ENCODE measurements at regions not wholly inside any gene's neighbourhood (a gene's known extent, or its start where the extent isn't known, plus 50 kb on each side); places are given as distances from the start of the nearest gene placed in this dataset.

DNA sequence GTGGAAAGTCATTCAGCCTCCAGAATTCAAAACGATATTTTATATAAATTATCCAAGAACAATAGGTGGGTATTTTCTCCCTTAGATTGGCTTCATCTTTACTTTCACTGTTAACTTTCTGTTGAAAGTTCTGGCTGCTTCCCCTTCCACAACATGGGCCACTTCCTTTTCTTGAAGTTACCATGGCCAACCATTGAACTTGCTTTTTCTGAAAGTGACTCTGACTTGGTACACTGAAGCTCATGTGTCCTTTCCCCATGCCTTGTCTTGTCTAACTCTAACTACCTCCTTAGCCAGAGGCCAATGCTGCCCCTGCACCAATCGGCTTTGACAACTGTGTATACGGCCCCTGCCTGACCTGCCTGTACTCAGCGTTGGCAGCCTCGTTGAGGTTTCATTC lies 225.2 kb downstream of the FAT3 start:
- TF ChIP-seq EZH2 (IDR thresholded peaks at IDR 0.05; ENCODE audit: low read length, missing control alignments): no peak
- TF ChIP-seq, protein P1, sequence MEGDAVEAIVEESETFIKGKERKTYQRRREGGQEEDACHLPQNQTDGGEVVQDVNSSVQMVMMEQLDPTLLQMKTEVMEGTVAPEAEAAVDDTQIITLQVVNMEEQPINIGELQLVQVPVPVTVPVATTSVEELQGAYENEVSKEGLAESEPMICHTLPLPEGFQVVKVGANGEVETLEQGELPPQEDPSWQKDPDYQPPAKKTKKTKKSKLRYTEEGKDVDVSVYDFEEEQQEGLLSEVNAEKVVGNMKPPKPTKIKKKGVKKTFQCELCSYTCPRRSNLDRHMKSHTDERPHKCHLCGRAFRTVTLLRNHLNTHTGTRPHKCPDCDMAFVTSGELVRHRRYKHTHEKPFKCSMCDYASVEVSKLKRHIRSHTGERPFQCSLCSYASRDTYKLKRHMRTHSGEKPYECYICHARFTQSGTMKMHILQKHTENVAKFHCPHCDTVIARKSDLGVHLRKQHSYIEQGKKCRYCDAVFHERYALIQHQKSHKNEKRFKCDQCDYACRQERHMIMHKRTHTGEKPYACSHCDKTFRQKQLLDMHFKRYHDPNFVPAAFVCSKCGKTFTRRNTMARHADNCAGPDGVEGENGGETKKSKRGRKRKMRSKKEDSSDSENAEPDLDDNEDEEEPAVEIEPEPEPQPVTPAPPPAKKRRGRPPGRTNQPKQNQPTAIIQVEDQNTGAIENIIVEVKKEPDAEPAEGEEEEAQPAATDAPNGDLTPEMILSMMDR (conservative IDR thresholded peaks at IDR 0.05 in 1 of 2, IDR thresholded peaks at IDR 0.05 in 1 of 2; ENCODE audit: low read depth in 1 of 2, low read length in 2 of 2): no peak
- Histone ChIP-seq H3K4me2 (ENCODE audit: extremely low read depth, insufficient read depth, low read length) (no peak overlapping the region), H3K27ac (ENCODE audit: insufficient read depth, low read length) (no peak overlapping the region), H3K9me3 (ENCODE audit: control insufficient read depth, insufficient read depth, low read depth, low read length) (no peaks in the 10 kb centered on the region), H2AFZ (ENCODE audit: low read length) (no peak overlapping the region), H3K9ac (ENCODE audit: insufficient read depth, low read length) (no peak overlapping the region), H3K27me3 (ENCODE audit: control insufficient read depth, insufficient read depth, low read length) (no peaks in the 10 kb centered on the region), H3K36me3 (ENCODE audit: control insufficient read depth, insufficient read depth, low read length) (no peaks in the 10 kb centered on the region), H3K4me3 (replicated peaks in 1 of 4; ENCODE audit: control extremely low read depth in 1 of 4, insufficient read depth in 1 of 4, low read depth in 3 of 4, low read length in 4 of 4) (no peak overlapping the region), H3K4me1 (ENCODE audit: control insufficient read depth, extremely low read depth, insufficient read depth, low read length) (no peaks in the 10 kb centered on the region), H3K79me2 (ENCODE audit: control insufficient read depth, insufficient read depth, low read length) (no peaks in the 10 kb centered on the region), H4K20me1 (ENCODE audit: control insufficient read depth, extremely low read depth, insufficient read depth, low read length) (no peaks in the 10 kb centered on the region)
- no peak for DNase-seq (ENCODE audit: low read depth in 2 of 2)

DNA sequence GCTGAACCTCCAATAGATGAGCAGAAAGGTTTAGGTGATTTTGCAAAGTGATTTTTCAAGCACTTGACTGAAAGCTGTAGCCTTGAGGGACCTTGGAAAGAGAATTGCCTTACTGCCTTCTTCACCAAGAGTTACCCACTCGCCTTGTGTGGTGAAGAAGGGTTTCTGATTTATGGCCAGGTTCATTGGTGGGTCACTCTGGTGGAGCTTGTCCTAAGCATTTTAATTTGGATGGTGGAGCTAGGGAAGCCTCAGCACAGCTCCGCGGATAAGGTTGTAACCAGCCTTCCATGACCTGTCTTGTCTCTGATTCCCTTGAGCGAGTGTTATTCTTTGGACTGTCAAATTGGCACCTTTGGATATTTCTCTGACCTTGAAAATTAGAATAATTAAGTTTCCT lies 226.4 kb downstream of the FAT3 start:
- no peaks in the 10 kb centered on the region for H3K4me1 ChIP-seq (ENCODE audit: control insufficient read depth, extremely low read depth, insufficient read depth, low read length)
- no peak overlapping the region for H3K9ac ChIP-seq (ENCODE audit: insufficient read depth, low read length)
- H3K4me3 ChIP-seq (replicated peaks in 1 of 4; ENCODE audit: control extremely low read depth in 1 of 4, insufficient read depth in 1 of 4, low read depth in 3 of 4, low read length in 4 of 4): no peak overlapping the region
- no peaks in the 10 kb centered on the region for H3K79me2 ChIP-seq (ENCODE audit: control insufficient read depth, insufficient read depth, low read length)
- no peaks in the 10 kb centered on the region for H4K20me1 ChIP-seq (ENCODE audit: control insufficient read depth, extremely low read depth, insufficient read depth, low read length)
- TF ChIP-seq, protein P1 (conservative IDR thresholded peaks at IDR 0.05 in 1 of 2, IDR thresholded peaks at IDR 0.05 in 1 of 2; ENCODE audit: low read depth in 1 of 2, low read length in 2 of 2): no peak
- TF ChIP-seq EZH2 (IDR thresholded peaks at IDR 0.05; ENCODE audit: low read length, missing control alignments): no peak
- H3K9me3 ChIP-seq (ENCODE audit: control insufficient read depth, insufficient read depth, low read depth, low read length): no peaks in the 10 kb centered on the region
- no peak for DNase-seq (ENCODE audit: low read depth in 2 of 2)
- no peak overlapping the region for H3K27ac ChIP-seq (ENCODE audit: insufficient read depth, low read length)
- H3K36me3 ChIP-seq (ENCODE audit: control insufficient read depth, insufficient read depth, low read length): no peaks in the 10 kb centered on the region
- no peaks in the 10 kb centered on the region for H3K27me3 ChIP-seq (ENCODE audit: control insufficient read depth, insufficient read depth, low read length)
- no peak overlapping the region for H2AFZ ChIP-seq (ENCODE audit: low read length)
- H3K4me2 ChIP-seq (ENCODE audit: extremely low read depth, insufficient read depth, low read length): no peak overlapping the region

DNA sequence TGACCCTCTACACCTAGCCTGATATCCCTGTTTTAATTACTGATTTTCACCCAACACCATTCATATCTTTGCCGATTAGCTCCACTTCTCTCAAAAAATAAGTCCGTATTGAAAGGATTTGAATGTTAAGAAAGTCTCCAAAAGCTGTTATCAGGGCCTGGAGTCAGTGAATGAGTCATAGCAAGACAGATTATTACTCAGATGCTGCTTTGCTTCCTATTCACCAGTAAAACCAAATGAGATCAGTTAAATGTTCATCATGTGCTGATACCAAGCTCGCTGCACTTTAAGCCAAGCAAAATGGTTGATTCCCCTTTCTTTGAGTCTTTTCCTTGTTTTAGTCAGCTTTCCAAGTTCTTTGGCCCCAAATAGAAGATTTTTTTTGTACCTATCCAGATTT lies 228.4 kb downstream of the FAT3 start:
- no peaks in the 10 kb centered on the region for H3K27me3 ChIP-seq (ENCODE audit: control insufficient read depth, insufficient read depth, low read length)
- no peak overlapping the region for H3K27ac ChIP-seq (ENCODE audit: insufficient read depth, low read length)
- no peaks in the 10 kb centered on the region for H3K36me3 ChIP-seq (ENCODE audit: control insufficient read depth, insufficient read depth, low read length)
- H3K4me1 ChIP-seq (ENCODE audit: control insufficient read depth, extremely low read depth, insufficient read depth, low read length): no peaks in the 10 kb centered on the region
- peak; percentile 66 to 92 for DNase-seq (ENCODE audit: low read depth in 2 of 2)
- H3K4me3 ChIP-seq (replicated peaks in 1 of 4; ENCODE audit: control extremely low read depth in 1 of 4, insufficient read depth in 1 of 4, low read depth in 3 of 4, low read length in 4 of 4): no peak overlapping the region
- no peak overlapping the region for H3K9ac ChIP-seq (ENCODE audit: insufficient read depth, low read length)
- H4K20me1 ChIP-seq (ENCODE audit: control insufficient read depth, extremely low read depth, insufficient read depth, low read length): no peaks in the 10 kb centered on the region
- no peak overlapping the region for H3K4me2 ChIP-seq (ENCODE audit: extremely low read depth, insufficient read depth, low read length)
- no peak overlapping the region for H2AFZ ChIP-seq (ENCODE audit: low read length)
- H3K79me2 ChIP-seq (ENCODE audit: control insufficient read depth, insufficient read depth, low read length): no peaks in the 10 kb centered on the region
- no peak for TF ChIP-seq EZH2 (IDR thresholded peaks at IDR 0.05; ENCODE audit: low read length, missing control alignments)
- TF ChIP-seq, protein P1 (conservative IDR thresholded peaks at IDR 0.05 in 1 of 2, IDR thresholded peaks at IDR 0.05 in 1 of 2; ENCODE audit: low read depth in 1 of 2, low read length in 2 of 2): no peak
- H3K9me3 ChIP-seq (ENCODE audit: control insufficient read depth, insufficient read depth, low read depth, low read length): no peaks in the 10 kb centered on the region
